H1 (cell line): ENCODE measurements at regions not wholly inside any gene's neighbourhood (a gene's known extent, or its start where the extent isn't known, plus 50 kb on each side); places are given as distances from the start of the nearest gene placed in this dataset.
A peak's percentile ranks its signal among the peaks of the same experiment; 100 is the strongest.

Experiments used
- CTCF ChIA-PET: fragments of 300-600 bp; sonication (Branson Sonifier 250); formaldehyde crosslinking; loops from one replicate; lab custom pipeline; 2021; ENCODE audit not compliant: partially characterized antibody; lab: Charles Lee
- POLR2A ChIA-PET: fragments of 300-600 bp; sonication (Branson Sonifier 250); formaldehyde crosslinking; loops from one replicate; lab custom pipeline; 2021; ENCODE audit warnings: inconsistent platforms; ENCODE audit not compliant: partially characterized antibody; lab: Charles Lee
- DNase-seq, 2 experiments: peaks; one replicate each; pipeline versions ENCODE4 v3.0.0 to v3.0.0-alpha.2; 2010 to 2022; ENCODE audit warnings: low spot score in 2 of 2, low read depth in 1 of 2, mixed read lengths in 1 of 2
- FAIRE-seq: peaks from 2 replicates; lab custom pipeline; 2011; peaks lifted over from hg19 to GRCh38; lab: Jason Lieb, UNC
- H2AFZ ChIP-seq: 2 replicates; pipeline ENCODE4 v1.8.1; 2012; ENCODE audit warnings: low read length, inconsistent platforms
- H2AK5ac ChIP-seq: 2 replicates; pipeline ENCODE4 v1.6.1; 2013; ENCODE audit warnings: low read depth, low read length
- H2BK120ac ChIP-seq: replicated peaks from 2 replicates; pipeline ENCODE3; 2013; ENCODE audit warnings: low read depth, low read length, inconsistent platforms
- H2BK12ac ChIP-seq: 2 replicates; pipeline ENCODE4 v1.6.1; 2013; ENCODE audit warnings: low read depth, low read length
- H2BK15ac ChIP-seq: 2 replicates; pipeline ENCODE4 v1.6.1; 2013; ENCODE audit warnings: low read length
- H2BK20ac ChIP-seq: 2 replicates; pipeline ENCODE4 v1.6.1; 2013; ENCODE audit warnings: low read length
- H2BK5ac ChIP-seq: 2 replicates; pipeline ENCODE4 v1.6.1; 2013; ENCODE audit warnings: low read depth, low read length
- H3K14ac ChIP-seq: 2 replicates; pipeline ENCODE4 v1.6.1; 2013; ENCODE audit warnings: inconsistent platforms; ENCODE audit not compliant: insufficient read length
- H3K18ac ChIP-seq: 2 replicates; pipeline ENCODE4 v1.6.1; 2013; ENCODE audit warnings: low read length; ENCODE audit errors: extremely low read depth
- H3K23ac ChIP-seq: 2 replicates; pipeline ENCODE4 v1.6.1; 2013; ENCODE audit warnings: inconsistent platforms; ENCODE audit not compliant: insufficient read length
- H3K23me2 ChIP-seq: 2 replicates; pipeline ENCODE4 v1.6.1; 2013; ENCODE audit warnings: low read depth, low read length
- H3K27ac ChIP-seq: 2 replicates; pipeline ENCODE4 v1.6.1; 2011; ENCODE audit warnings: low read depth, low read length, inconsistent platforms
- H3K27me3 ChIP-seq, 4 experiments: replicated peaks in 1 of 4; 1 replicate in 1 of 4; 2 replicates in 3 of 4; pipeline versions ENCODE4 v1.6.1 to v1.8.1; 2011 to 2013; ENCODE audit warnings: low read length in 3 of 4, mild to moderate bottlenecking in 3 of 4, inconsistent platforms in 2 of 4, mixed read lengths in 2 of 4, moderate library complexity in 1 of 4; ENCODE audit not compliant: control insufficient read depth in 3 of 4, insufficient read depth in 3 of 4; ENCODE audit errors: extremely low read depth in 1 of 4
- H3K36me3 ChIP-seq, 4 experiments: 2 replicates each; pipeline versions ENCODE4 v1.6.1 to v1.8.1; 2011 to 2013; ENCODE audit warnings: mild to moderate bottlenecking in 4 of 4, low read length in 3 of 4, moderate library complexity in 2 of 4, control low read depth in 1 of 4, inconsistent platforms in 1 of 4; ENCODE audit not compliant: insufficient read depth in 4 of 4, control insufficient read depth in 2 of 4
- H3K4ac ChIP-seq: replicated peaks from 2 replicates; pipeline ENCODE3; 2013; ENCODE audit warnings: low read length, low read depth, mixed read lengths, inconsistent platforms; ENCODE audit not compliant: insufficient read length
- H3K4me1 ChIP-seq, 4 experiments: replicated peaks in 1 of 4; 1 replicate in 1 of 4; 2 replicates in 3 of 4; pipeline versions ENCODE4 v1.6.1 to v1.8.1; 2011 to 2013; ENCODE audit warnings: low read length in 3 of 4, inconsistent platforms in 2 of 4, mixed read lengths in 1 of 4; ENCODE audit not compliant: insufficient read depth in 4 of 4, control insufficient read depth in 3 of 4
- H3K4me2 ChIP-seq, 2 experiments: 2 replicates each; pipeline versions ENCODE4 v1.6.1 to v1.8.1; 2011 to 2013; ENCODE audit warnings: low read depth in 2 of 2, low read length in 2 of 2, control low read depth in 1 of 2, inconsistent platforms in 1 of 2, mild to moderate bottlenecking in 1 of 2; ENCODE audit not compliant: insufficient read depth in 1 of 2
- H3K4me3 ChIP-seq, 4 experiments: fragments of 200-600, 300-600 bp in 1 of 4; sonication (generic), shearing (Covaris generic), sonication (Bioruptor Twin) in 1 of 4; 2 replicates each; pipeline versions ENCODE4 v1.5.1 to v1.8.1; 2011 to 2016; ENCODE audit warnings: low read length in 4 of 4, low read depth in 3 of 4, control low read depth in 2 of 4, inconsistent platforms in 2 of 4, mild to moderate bottlenecking in 2 of 4, mixed read lengths in 1 of 4, moderate library complexity in 1 of 4; ENCODE audit not compliant: insufficient read depth in 2 of 4; ENCODE audit errors: extremely low read depth in 1 of 4
- H3K56ac ChIP-seq: replicated peaks from 2 replicates; pipeline ENCODE3; 2013; ENCODE audit warnings: low read depth, mild to moderate bottlenecking, mixed read lengths, low read length, inconsistent platforms; ENCODE audit not compliant: insufficient read length
- H3K79me1 ChIP-seq: 2 replicates; pipeline ENCODE4 v1.6.1; 2013; ENCODE audit warnings: low read depth, low read length, control low read depth
- H3K79me2 ChIP-seq, 2 experiments: 2 replicates each; pipeline versions ENCODE4 v1.6.1 to v1.8.1; 2012 to 2013; ENCODE audit warnings: low read length in 2 of 2, mild to moderate bottlenecking in 2 of 2, inconsistent platforms in 1 of 2; ENCODE audit not compliant: insufficient read depth in 2 of 2, control insufficient read depth in 1 of 2
- H3K9ac ChIP-seq, 4 experiments: replicated peaks in 1 of 4; 1 replicate in 1 of 4; 2 replicates in 3 of 4; pipeline versions ENCODE4 v1.6.1 to v1.8.1; 2011 to 2013; ENCODE audit warnings: low read depth in 3 of 4, low read length in 3 of 4, control low read depth in 2 of 4, mild to moderate bottlenecking in 2 of 4, moderate library complexity in 2 of 4, inconsistent platforms in 1 of 4; ENCODE audit errors: extremely low read depth in 1 of 4
- H3K9me3 ChIP-seq, 2 experiments: 2 replicates each; pipeline versions ENCODE4 v1.6.1 to v1.8.1; 2012 to 2013; ENCODE audit warnings: mild to moderate bottlenecking in 2 of 2, moderate library complexity in 2 of 2, control low read depth in 1 of 2, inconsistent platforms in 1 of 2, low read depth in 1 of 2, low read length in 1 of 2, mixed read lengths in 1 of 2; ENCODE audit not compliant: insufficient read depth in 2 of 2
- H4K20me1 ChIP-seq, 2 experiments: replicated peaks in 1 of 2; 2 replicates each; pipeline versions ENCODE3 to v1.8.1; 2011 to 2013; ENCODE audit warnings: inconsistent platforms in 2 of 2, low read length in 2 of 2, mild to moderate bottlenecking in 1 of 2; ENCODE audit not compliant: insufficient read depth in 2 of 2, control insufficient read depth in 1 of 2
- H4K5ac ChIP-seq: 2 replicates; pipeline ENCODE4 v1.6.1; 2013; ENCODE audit warnings: low read length, low read depth, mixed read lengths, inconsistent platforms; ENCODE audit not compliant: insufficient read length
- H4K8ac ChIP-seq: 2 replicates; pipeline ENCODE4 v1.8.0; 2013; ENCODE audit warnings: mild to moderate bottlenecking, moderate library complexity, low read length, inconsistent platforms; ENCODE audit not compliant: insufficient read depth; ENCODE audit errors: extremely low read depth
- H4K91ac ChIP-seq: replicated peaks from 2 replicates; pipeline ENCODE3; 2013; ENCODE audit warnings: low read length, mixed read lengths, inconsistent platforms; ENCODE audit not compliant: insufficient read length
- POU5F1 ChIP-seq: IDR thresholded peaks from 2 replicates; pipeline ENCODE4 v1.6.1; 2011; ENCODE audit warnings: low read depth, mild to moderate bottlenecking, low read length, moderate library complexity
- TEAD4 ChIP-seq: IDR thresholded peaks from 2 replicates; pipeline ENCODE4 v1.6.1; 2012; ENCODE audit warnings: low read depth, low read length, inconsistent platforms, mixed read lengths
- WGBS, 2 experiments: shearing (Covaris generic) in 1 of 2; methylation state at CpG; one replicate each; pipeline versions ENCODE4 v1.1.6 to v1.1.7; 2013 to 2015; ENCODE audit warnings: low lambda C conversion rate in 2 of 2, mixed read lengths in 2 of 2, inconsistent platforms in 1 of 2, low coverage in 1 of 2, missing lambda C conversion rate in 1 of 2; ENCODE audit not compliant: insufficient replicate concordance in 2 of 2, insufficient coverage in 1 of 2, insufficient read length in 1 of 2; ENCODE audit errors: extremely low coverage in 1 of 2, missing lambda C conversion rate in 1 of 2; 5-methylcytosine and 5-hydroxymethylcytosine counted together

GRCh38 chr2:42957861-42958301, 165.5 kb upstream of the HAAO start:
- no peak for DNase-seq
- H3K27me3 ChIP-seq, result no peaks in the 10 kb centered on the region
- POLR2A ChIA-PET, result interaction anchor here (1.4 kb wide), 1 partner anchor 11 kb away, joined by 3 read pairs; no protein-coding TSS in a partner anchor

More at GRCh38 chr2:42957861-42958301, 165.5 kb upstream of the HAAO start:
- Histone ChIP-seq H2BK15ac (peak overlapping the region; percentile 55; the same call in 1 of the 2 replicates), H3K4ac (no peak overlapping the region), H2BK120ac (no peak overlapping the region), H2BK12ac (peak overlapping the region; percentile 85; the same call in 1 of the 2 replicates), H3K23me2 (no peaks in the 10 kb centered on the region), H3K4me1 (peaks cover 4 to 29% (median 15%) of the 10 kb centered on the region in 4 experiments), H2AK5ac (peak overlapping the region; percentile 57; the same call in 1 of the 2 replicates), H2AFZ (no peak overlapping the region), H2BK20ac (0 out of 2 replicates have a peak overlapping the region, but pooled peaks have one; percentile 44), H3K4me3 (no peak overlapping the region), H3K18ac (no peak overlapping the region; the same call in 1 of the 2 replicates), H3K79me2 (no peaks in the 10 kb centered on the region), H4K8ac (no peak overlapping the region), H4K91ac (peak overlapping the region; percentile 45), H3K23ac (no peak overlapping the region), H4K20me1 (no peaks in the 10 kb centered on the region), H3K79me1 (no peaks in the 10 kb centered on the region), H3K9ac (no peak overlapping the region), H2BK5ac (peak overlapping the region; percentile 71; the same call in 1 of the 2 replicates), H3K27ac (no peak overlapping the region), H4K5ac (no peak overlapping the region), H3K4me2 (0 out of 4 replicates have a peak overlapping the region, but pooled peaks of 1 of the 2 experiments have one; percentile 12), H3K14ac (no peak overlapping the region), H3K36me3 (no peaks in the 10 kb centered on the region), H3K9me3 (no peaks in the 10 kb centered on the region), H3K56ac (no peak overlapping the region)
- CTCF ChIA-PET, result interaction anchor here (0.7 to 7.9 kb wide), 8 partner anchors 12 to 271 kb away, joined by 3 to 58 read pairs (median 4); no protein-coding TSS in a partner anchor
- 79% methylated on average over 5 of the region's 5 CpGs; no CpG with 5 or more reads in 1 of the 2 experiments for WGBS, 2 experiments
- TF ChIP-seq POU5F1, result no peak
- TF ChIP-seq TEAD4, result 0 out of 2 replicates have a peak, but pooled peaks have one; percentile 4
- FAIRE-seq, result no peak
